Stimulated activated CD8-positive, alpha-beta memory T cell treated with anti-CD3 and anti-CD28 coated beads, Interleukin-7, amount 100 ng/mL, for 48 hours (primary cell): ENCODE measurements at regions not wholly inside any gene's neighbourhood (a gene's known extent, or its start where the extent isn't known, plus 50 kb on each side); places are given as distances from the start of the nearest gene placed in this dataset.

Source experiments
- DNase-seq, 2 donors: peaks; one replicate each; pipeline ENCODE4 v3.0.0-alpha.2; 2020; ENCODE audit warnings: low read depth in 1 of 2; ENCODE audit errors: extremely low read depth in 1 of 2

DNA sequence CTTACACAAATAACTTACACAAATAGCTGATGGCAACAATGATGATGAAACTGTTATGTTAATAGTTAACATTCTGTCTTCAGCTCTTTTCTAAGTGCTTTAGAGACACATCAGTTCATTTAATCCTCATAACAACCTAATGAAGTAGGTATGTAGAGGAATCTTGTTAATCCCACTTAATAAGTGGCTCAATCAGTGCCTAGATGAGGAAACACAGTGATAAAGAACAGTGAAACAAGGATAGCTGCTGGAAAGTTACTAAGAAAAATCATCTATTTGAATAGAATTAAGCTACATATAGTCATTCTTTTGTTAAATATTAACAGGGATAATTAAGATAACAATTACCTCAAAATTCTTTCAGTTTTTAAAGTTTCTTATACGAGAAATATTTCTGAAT lies 487.6 kb downstream of the ARL4A start:
- no peak for DNase-seq

DNA sequence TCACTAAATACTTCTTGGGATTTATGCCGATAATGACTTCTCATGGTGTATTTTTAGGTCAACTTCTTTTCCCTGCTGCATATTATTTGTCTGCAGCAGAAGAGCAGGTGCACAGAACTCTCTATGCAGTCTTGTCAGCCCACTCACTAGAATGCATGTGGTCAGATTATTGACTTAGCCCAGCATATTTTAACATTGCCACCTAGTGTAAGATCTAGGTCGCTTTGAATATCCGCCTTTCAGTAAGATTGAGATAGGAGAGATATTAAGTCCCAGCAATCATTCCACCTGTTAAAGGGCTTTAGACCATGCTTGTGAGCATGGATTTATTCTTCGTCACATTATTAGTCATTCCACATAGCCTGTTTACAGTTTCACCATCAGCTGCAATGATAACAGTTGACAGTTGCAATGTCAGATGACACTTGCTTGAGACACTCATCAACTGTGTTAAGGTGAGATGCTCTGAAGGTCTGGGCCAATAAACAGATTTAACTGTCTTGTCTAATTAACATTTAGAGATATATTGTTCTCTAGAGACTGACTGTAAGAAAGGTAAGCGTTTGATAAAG lies 491.7 kb downstream of the ARL4A start:
- no peak for DNase-seq

GRCh38 chr7:13179775-13180523 lies 492.5 kb downstream of the ARL4A start:
- DNase-seq: no peak

- no peak for DNase-seq
Measured at GRCh38 chr7:13181216-13181615, 493.8 kb downstream of the ARL4A start.

DNA sequence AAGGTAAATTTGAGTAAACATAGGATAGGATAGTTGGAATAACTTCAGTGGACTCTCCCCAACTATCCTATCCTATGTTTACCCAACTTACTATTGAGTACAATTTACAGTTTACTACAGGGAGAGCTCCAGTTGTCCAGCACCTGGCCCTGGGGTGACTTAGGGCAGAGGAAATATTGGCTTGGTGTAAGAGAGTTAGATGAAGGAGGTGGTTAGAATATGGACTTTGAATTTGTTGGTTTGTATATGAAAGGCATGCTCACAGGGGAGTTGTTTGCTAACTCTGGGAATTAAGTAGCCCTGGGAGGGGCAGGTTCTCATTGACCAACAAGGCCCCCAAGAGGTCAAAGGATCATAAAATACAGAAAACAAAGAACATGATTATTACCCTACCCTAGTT lies 497.7 kb downstream of the ARL4A start:
- no peak for DNase-seq

DNA sequence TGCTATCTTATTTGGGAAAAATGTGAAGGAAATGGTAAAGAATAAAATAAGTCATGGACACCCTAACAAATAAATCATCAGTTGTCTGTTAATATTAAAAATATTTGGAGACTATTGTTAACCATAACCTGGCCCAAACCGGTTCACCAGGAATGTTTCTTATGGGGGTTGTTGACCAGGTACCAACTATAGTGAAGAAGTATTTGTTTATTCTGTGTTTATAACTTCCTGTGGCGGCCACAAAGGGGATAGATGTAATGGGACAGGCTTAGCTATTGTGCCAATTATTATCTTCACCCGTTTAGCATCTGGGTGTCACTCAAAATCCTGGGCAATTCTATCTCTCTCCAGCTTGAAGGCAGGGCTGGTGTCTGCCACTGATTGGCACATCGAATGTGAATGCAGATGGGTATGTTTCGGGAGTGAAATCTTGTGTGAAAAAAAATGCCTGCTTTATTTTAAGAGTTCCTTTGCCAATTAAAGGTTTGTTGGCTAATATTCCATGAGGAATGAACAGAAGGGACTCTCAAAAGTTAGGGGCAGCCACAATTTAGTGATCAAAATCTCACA lies 500.9 kb downstream of the ARL4A start:
- no peak for DNase-seq

- no peak for DNase-seq
Measured at GRCh38 chr7:13188922-13189321, 501.5 kb downstream of the ARL4A start.

GRCh38 chr7:13189668-13190067 lies 502.2 kb downstream of the ARL4A start:
- DNase-seq: no peak

DNA sequence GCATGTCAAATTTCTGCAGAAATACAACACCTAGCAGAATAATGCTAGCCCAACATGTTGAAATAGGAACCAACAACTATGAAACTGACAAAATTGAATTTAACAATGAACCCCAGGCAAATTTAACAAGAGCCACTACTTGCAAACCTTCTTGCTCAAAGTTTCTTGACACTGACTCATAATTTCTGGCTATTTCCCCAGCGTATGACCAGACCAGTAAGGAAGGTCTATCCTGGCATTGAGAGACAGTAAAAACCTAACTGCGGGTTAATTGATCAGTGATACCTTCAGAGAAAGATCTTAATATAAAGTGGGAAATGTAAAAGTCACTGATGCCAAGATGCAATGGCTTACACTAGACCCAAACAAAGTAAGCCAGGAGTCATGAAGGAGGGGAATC lies 510.1 kb downstream of the ARL4A start:
- no peak for DNase-seq

DNA sequence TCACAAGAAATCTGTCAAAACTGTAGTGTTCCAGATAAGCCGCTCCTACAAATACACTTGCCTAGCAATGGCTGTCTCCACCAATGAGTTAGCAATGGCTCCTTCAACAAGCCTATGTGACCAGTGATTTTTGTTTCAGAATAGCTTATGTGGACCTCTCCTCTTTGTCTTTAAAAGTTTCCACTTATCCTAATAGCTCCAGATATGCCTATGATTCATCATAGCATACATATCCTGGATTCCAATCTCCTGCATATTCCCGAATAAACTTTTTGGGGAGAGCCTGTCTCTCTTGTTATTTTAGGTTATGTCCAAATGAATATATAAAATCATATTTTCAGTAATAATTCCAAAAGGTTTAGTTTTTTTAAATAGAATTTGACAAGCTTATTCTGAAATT lies 510.6 kb downstream of the ARL4A start:
- DNase-seq: no peak

- no peak for DNase-seq
Measured at GRCh38 chr7:13198727-13199126, 511.3 kb downstream of the ARL4A start.

GRCh38 chr7:13201628-13202027 lies 514.2 kb downstream of the ARL4A start:
- no peak for DNase-seq

DNA sequence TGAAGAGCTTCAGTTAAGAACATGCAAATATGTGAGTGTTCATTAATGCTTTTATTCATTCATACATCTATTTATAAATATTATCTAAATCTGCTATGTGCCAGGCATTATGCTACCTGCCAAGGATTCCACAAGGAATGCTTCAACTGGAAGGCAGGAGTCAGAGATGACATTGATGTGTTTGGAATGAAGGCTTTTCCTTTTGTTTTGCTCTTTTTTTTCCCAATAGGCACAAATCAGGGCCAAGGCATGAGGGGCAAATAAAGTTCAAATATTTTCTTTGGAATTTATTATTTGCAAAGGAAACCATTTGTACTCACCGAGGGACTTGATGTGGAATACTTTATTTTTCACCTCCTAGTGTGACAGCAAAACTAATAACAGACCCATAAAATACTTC lies 530.3 kb downstream of the ARL4A start:
- DNase-seq: no peak

GRCh38 chr7:13225068-13225467 lies 537.6 kb downstream of the ARL4A start:
- no peak for DNase-seq

DNA sequence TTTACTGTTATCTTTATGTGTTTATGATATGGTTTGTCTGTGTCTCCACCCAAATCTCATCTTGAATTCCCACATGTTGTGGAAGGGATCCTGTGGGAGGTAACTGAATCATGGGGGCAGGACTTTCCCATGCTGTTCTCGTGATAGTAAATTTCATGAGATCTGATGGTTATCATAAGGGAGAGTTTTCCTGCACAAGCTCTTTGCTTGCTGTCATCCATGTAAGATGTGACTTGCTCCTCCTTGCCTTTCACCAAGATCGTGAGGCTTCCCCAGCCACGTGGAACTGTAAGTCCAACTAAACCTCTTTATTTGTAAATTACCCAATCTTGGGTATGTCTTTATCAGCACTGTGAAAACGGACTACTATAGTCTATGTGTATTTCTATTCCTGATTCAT lies 539.0 kb downstream of the ARL4A start:
- no peak for DNase-seq

- DNase-seq: no peak
Measured at GRCh38 chr7:13231216-13231615, 543.8 kb downstream of the ARL4A start.

- DNase-seq: no peak
Measured at GRCh38 chr7:13235436-13235835, 548.0 kb downstream of the ARL4A start.

DNA sequence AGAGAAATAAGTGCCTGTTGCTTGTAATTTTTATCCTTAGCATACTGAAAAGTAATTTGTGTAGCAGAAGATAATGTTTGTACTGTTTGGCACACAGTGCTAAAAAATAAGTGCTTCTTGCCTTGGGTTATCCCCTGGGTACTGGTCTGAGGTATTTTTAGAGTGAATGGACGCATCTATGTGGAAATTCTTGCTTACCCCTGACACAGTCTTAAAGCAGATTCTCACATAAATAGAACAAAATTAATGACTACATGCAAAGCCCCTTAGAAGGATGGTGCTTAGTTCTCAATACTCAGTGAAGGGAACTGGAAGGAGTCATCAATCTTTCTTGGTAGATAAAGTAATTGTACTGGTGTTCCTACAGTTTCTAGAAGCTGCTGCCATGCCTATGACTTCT lies 548.6 kb downstream of the ARL4A start:
- no peak for DNase-seq

DNA sequence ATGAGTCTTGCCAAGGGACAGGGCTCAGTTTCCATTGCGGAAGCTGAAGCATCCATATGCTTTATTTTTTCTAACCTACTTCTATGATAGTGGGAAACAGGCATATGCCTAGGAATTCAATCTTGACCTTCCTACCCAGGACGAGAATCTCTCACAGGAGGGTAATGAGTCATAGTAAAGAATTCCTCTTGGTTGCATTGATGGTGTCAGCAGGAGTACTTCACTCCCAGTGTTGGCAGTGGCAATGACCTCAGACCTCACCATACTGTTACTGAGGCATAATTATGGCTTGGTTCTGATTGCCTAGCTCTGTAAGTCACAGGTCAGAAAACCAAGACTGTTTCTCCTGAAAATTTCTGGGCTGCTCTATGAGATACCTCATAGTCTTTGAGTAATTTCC lies 552.9 kb downstream of the ARL4A start:
- no peak for DNase-seq

- DNase-seq: no peak
Measured at GRCh38 chr7:13241416-13241815, 554.0 kb downstream of the ARL4A start.

DNA sequence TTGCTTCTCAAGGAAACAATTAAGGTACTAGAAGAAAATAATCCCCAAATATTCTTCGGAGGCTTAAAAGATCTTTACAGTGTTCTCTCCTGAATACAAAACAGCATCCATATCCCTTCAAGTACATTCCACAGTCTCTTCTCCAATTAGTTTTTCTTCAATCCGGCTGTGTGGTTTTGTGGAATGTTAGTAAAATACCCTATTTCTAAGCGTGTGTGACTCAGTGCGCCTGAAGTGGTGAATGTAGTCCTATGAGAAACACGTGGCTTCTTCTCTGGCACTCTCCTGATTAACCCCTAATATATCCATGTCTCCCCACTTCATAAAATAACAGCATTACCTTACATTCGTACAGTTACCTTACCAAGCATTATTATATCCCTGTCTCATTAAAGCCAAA lies 570.2 kb downstream of the ARL4A start:
- no peak for DNase-seq

DNA sequence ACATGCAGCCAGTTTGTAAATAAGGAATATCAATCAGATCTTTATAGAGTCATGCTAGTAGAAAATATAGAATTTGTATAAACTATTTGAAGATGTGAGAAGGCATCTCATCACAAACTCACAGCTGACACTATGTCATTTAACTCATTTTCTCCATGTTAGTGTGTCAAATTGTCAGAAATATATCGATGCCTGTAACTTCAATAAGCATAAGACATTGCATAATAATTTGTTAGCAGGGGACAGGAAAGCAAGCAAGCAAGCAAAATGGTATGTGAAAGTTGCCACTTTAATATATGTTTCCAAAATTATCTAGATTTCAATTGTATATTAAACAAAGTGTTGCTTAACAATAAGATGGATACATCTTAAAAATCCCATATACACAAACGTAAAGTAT lies 571.0 kb downstream of the ARL4A start:
- DNase-seq: no peak

- no peak for DNase-seq
Measured at GRCh38 chr7:13259930-13260329, 572.5 kb downstream of the ARL4A start.
